HUES6 (cell line): ENCODE measurements at regions not wholly inside any gene's neighbourhood (a gene's known extent, or its start where the extent isn't known, plus 50 kb on each side); places are given as distances from the start of the nearest gene placed in this dataset.

Experiments used
- H3K27ac ChIP-seq: 2 replicates; pipeline ENCODE4 v1.7.0; 2013; ENCODE audit warnings: low read depth, mild to moderate bottlenecking, low read length, inconsistent platforms
- H3K27me3 ChIP-seq: 2 replicates; pipeline ENCODE4 v1.6.1; 2013; ENCODE audit warnings: low read length; ENCODE audit not compliant: control insufficient read depth, insufficient read depth
- H3K36me3 ChIP-seq: 2 replicates; pipeline ENCODE4 v1.6.1; 2013; ENCODE audit warnings: low read length; ENCODE audit not compliant: control insufficient read depth, insufficient read depth
- H3K4me1 ChIP-seq: 2 replicates; pipeline ENCODE4 v1.6.1; 2013; ENCODE audit warnings: low read length; ENCODE audit not compliant: control insufficient read depth, insufficient read depth
- H3K4me3 ChIP-seq: 2 replicates; pipeline ENCODE4 v1.5.1; 2013; ENCODE audit warnings: low read depth, low read length
- H3K9ac ChIP-seq: one replicate; pipeline ENCODE4 v1.6.1; 2013; ENCODE audit warnings: mild to moderate bottlenecking, low read length
- H3K9me3 ChIP-seq: 2 replicates; pipeline ENCODE4 v1.6.1; 2013; ENCODE audit warnings: low read depth, low read length; ENCODE audit not compliant: control insufficient read depth, insufficient read depth

DNA sequence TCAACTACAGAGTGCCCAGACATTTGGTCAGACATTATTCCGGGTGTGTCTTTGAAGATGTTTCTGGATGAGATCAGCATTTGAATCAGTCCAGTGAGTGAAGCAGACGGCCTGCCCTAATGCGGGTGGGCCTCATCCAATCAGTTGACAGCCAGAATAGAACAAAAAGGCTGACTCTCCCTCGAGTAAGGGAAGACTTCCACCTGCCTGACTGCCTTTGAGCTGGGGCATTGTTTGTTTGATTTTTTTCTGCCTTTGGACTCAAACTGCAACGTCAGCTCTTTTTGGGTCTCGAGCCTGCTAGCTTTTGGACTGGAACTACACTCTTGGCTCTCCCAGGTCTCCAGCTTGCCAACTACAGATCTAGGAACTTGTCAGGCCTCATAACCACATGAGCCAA lies 111.7 kb upstream of the AGAP1 start:
- Histone ChIP-seq H3K4me1 (peaks cover 12% of the 10 kb centered on the region), H3K27me3 (no peaks in the 10 kb centered on the region), H3K4me3 (no peak overlapping the region), H3K36me3 (no peaks in the 10 kb centered on the region), H3K9me3 (no peaks in the 10 kb centered on the region), H3K27ac (no peak overlapping the region), H3K9ac (no peak overlapping the region)

DNA sequence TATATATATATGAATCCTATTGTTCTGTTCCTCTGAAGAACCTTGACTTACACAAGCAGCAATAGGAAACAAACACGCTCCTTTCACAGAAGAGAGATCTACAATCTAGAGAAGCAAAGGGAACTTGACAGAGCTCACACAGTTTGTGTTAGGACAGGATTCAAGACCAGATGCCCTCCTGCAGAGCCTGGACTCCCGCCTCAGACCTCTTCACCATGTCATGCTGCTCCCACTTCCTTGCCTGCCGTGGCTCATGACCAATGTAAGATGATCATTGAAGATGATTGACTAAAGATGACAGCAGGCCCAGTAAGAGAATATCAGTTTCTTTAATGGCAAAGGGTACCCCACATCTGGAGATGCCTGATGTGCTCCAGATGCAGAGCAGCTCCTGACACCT lies 111.2 kb upstream of the AGAP1 start:
- H3K4me1 ChIP-seq: peaks cover 12% of the 10 kb centered on the region
- no peaks in the 10 kb centered on the region for H3K36me3 ChIP-seq
- H3K9ac ChIP-seq: no peak overlapping the region
- H3K4me3 ChIP-seq: no peak overlapping the region
- no peak overlapping the region for H3K27ac ChIP-seq
- no peaks in the 10 kb centered on the region for H3K9me3 ChIP-seq
- no peaks in the 10 kb centered on the region for H3K27me3 ChIP-seq

DNA sequence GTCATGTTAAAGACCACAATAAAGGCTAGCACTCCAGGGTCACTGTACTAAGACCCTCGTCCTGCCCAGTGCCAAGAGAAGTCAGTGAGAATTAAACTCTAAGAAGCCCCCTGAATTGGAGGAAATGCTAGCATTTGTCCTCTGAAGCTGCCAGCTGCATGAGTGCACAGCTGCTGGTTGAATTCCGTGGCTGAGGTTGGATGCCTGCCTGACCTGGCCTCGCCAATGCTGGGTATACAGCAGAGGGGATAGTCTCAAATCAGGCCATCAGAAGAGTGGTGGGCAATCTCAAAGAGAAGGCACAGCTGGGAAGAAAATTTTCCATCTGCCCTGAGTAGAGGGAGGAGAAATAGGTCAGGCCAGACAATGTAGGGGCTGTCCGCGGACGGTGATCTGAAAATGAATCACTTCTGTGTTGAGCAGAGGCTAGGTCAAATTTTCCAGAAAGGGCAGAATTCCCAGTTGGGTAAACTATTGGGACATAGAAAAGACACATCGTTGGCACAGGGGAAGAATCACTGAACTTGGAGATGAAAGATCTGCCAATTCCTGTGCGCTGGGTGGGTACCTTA lies 110.5 kb upstream of the AGAP1 start:
- no peak overlapping the region for H3K4me3 ChIP-seq
- H3K4me1 ChIP-seq: peaks cover 12% of the 10 kb centered on the region
- H3K36me3 ChIP-seq: no peaks in the 10 kb centered on the region
- H3K27me3 ChIP-seq: no peaks in the 10 kb centered on the region
- no peaks in the 10 kb centered on the region for H3K9me3 ChIP-seq
- H3K9ac ChIP-seq: no peak overlapping the region
- H3K27ac ChIP-seq: no peak overlapping the region

DNA sequence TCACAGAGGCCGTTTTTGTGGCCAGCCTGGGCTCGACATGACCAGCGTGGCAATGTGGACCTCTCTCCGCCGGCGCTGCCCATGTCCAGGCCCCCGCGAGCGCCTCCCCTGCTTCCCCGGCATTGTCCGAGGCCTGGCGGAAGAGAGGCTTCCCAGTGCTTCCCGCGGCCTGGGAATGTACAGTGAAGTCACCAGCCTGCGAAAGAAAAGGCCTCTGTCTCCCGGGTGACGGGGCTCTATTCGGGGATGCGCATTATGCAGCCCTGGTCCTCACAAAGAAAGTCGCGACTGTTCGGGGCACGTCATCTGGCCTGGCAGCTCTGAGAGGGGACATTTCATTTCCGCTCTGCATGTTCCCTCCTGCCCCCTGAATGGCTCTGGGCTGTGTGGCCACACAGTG lies 109.2 kb upstream of the AGAP1 start:
- Histone ChIP-seq H3K4me1 (peaks cover 12% of the 10 kb centered on the region), H3K36me3 (no peaks in the 10 kb centered on the region), H3K4me3 (no peak overlapping the region), H3K27me3 (no peaks in the 10 kb centered on the region), H3K9ac (no peak overlapping the region), H3K9me3 (no peaks in the 10 kb centered on the region), H3K27ac (no peak overlapping the region; the same call in 1 of the 2 replicates)

DNA sequence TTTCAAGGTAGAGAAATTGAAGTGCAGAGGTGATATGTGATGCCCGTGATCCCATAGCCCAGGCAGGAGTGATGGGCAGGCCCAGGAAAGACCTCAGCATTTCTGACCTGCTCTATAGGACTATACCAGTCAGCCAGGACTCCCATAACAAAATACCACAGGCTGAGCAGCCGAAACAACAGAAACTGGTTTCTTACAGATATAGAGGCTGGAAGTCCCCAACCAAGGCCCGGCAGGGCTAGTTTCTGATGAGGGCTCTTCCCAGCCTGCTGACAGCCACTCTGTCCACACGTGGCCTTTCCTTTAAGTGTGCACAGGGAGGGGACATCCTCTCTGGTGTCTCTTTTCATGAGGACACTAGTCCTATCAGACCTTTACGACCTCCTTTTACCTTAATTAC lies 104.2 kb upstream of the AGAP1 start:
- Histone ChIP-seq H3K9me3 (no peaks in the 10 kb centered on the region), H3K4me1 (peaks cover 6% of the 10 kb centered on the region), H3K27ac (no peak overlapping the region), H3K36me3 (no peaks in the 10 kb centered on the region), H3K9ac (no peak overlapping the region), H3K27me3 (no peaks in the 10 kb centered on the region; the same call in 1 of the 2 replicates), H3K4me3 (no peak overlapping the region)

DNA sequence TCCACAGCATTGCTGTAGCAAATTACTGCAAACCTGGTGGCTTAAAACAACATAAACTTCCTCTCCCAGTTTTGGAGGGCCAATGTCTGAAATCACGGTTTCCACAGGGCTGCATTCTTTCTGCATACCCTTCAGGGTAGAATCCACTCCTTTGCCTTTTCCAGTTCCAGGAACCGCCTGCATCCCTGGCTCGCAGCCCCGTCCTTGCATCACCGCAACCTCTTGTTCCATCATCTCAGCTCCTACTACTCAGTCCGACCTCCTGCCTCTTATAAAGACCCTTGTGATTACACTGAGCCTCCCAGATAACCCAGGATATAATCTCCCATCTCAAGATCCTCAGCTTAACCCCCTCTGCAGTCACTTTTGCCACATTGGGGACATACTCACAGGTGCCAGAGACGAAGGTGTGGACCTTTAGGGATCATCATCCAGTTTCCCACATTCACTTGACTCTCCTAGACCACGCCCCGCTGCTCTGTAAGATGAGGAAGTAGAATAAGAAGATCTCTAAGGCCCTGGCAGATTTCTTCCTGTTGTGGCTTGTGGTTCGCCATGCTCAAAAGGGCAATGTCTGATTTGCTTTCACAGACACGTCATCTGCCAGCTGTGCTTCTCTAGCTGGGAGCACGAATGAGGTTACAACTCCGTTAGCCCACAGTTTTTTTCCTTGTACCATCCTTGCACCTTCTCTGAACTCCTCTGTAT lies 103.6 kb upstream of the AGAP1 start:
- H3K4me1 ChIP-seq: 0 out of 2 replicates have a peak, but pooled peaks cover under 1% of the 10 kb centered on the region
- H3K9me3 ChIP-seq: no peaks in the 10 kb centered on the region
- H3K36me3 ChIP-seq: no peaks in the 10 kb centered on the region
- no peaks in the 10 kb centered on the region; the same call in 1 of the 2 replicates for H3K27me3 ChIP-seq
- H3K4me3 ChIP-seq: no peak overlapping the region
- no peak overlapping the region for H3K27ac ChIP-seq
- no peak overlapping the region for H3K9ac ChIP-seq

DNA sequence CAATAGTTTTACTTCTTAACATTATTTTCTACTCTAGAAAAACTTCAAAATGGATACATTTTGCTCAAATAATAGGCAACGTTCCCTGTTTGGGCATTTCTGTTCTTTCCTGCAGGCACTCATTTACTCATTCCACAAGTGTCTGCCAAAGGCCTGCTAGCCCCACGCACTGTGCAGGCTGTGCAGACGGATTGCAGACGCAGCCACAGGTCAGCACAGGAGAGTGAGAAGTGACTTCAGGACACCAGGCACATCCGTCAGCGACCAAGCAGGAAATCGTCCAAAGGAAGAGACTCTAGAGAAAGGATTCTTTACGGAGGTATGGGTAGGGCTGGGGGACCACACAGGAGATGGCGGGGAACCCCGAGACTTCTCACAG lies 103.0 kb upstream of the AGAP1 start:
- Histone ChIP-seq H3K36me3 (no peaks in the 10 kb centered on the region), H3K9ac (no peak overlapping the region), H3K9me3 (no peaks in the 10 kb centered on the region), H3K27me3 (no peaks in the 10 kb centered on the region; the same call in 1 of the 2 replicates), H3K4me1 (no peaks in the 10 kb centered on the region), H3K27ac (no peak overlapping the region), H3K4me3 (no peak overlapping the region)

DNA sequence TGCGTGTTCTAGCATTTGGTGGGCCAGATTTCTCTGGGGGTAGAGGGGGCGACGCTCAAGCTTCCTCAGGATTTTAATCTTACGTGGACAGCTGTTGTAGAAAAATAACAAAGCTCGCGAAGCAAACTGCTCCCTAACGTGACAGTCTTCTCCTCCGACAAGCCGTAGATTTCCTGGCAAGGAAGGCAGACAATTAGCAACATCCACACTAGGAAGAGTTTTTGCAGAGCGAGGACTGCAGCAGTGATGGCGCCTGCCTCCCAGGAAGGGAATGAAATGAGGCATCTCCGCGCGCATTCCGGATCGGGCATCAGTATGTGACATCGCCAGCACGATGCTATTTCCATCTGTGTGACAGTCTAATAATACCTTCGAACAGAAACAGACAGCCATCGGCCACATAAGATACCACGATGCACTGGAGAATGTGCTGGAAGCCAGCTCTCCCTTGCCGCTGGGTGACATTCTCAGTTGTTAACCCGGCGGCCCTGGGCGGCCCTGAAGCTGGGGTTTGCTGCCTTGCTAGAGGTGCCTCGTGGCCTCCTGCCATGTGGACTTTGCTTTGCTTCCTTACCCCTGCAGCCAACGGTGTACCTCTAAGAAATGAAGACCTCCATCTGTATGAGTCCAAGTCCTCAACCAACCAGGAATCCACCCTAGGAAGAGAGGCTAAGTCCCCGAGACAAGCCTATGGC lies 101.8 kb upstream of the AGAP1 start:
- Histone ChIP-seq H3K36me3 (no peaks in the 10 kb centered on the region), H3K27ac (no peak overlapping the region), H3K9me3 (no peaks in the 10 kb centered on the region), H3K27me3 (no peaks in the 10 kb centered on the region; the same call in 1 of the 2 replicates), H3K4me1 (no peaks in the 10 kb centered on the region), H3K4me3 (no peak overlapping the region), H3K9ac (no peak overlapping the region)

DNA sequence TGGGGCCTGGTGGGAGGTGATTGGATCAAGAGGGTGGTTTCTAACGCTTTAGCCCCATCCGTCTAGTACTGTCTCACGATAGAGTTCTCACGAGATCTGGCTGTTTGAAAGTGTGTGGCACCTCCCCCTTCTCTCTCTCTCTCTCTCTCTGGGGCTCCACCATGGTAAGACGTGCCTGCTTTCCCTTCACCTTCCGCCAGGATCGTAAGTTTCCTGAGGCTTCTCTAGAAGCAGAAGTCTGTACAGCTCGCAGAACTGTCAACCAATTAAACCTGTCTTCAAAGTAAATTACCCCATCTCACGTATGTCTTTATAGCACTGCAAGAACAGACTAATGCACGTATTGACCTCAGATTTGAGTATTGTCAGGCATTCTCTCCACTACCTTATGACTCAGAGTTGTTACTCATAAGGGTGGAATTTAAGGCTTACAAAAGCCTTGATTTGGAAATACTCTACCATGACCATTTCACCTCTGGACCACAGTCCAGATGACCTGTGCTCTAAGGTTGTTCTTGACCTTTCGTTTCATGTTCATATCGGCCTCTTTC lies 99.5 kb upstream of the AGAP1 start:
- H3K4me1 ChIP-seq: no peaks in the 10 kb centered on the region
- no peak overlapping the region for H3K4me3 ChIP-seq
- no peak overlapping the region for H3K9ac ChIP-seq
- no peak overlapping the region for H3K27ac ChIP-seq
- no peaks in the 10 kb centered on the region for H3K36me3 ChIP-seq
- H3K9me3 ChIP-seq: 0 out of 2 replicates have a peak, but pooled peaks cover 3% of the 10 kb centered on the region
- no peaks in the 10 kb centered on the region; the same call in 1 of the 2 replicates for H3K27me3 ChIP-seq

DNA sequence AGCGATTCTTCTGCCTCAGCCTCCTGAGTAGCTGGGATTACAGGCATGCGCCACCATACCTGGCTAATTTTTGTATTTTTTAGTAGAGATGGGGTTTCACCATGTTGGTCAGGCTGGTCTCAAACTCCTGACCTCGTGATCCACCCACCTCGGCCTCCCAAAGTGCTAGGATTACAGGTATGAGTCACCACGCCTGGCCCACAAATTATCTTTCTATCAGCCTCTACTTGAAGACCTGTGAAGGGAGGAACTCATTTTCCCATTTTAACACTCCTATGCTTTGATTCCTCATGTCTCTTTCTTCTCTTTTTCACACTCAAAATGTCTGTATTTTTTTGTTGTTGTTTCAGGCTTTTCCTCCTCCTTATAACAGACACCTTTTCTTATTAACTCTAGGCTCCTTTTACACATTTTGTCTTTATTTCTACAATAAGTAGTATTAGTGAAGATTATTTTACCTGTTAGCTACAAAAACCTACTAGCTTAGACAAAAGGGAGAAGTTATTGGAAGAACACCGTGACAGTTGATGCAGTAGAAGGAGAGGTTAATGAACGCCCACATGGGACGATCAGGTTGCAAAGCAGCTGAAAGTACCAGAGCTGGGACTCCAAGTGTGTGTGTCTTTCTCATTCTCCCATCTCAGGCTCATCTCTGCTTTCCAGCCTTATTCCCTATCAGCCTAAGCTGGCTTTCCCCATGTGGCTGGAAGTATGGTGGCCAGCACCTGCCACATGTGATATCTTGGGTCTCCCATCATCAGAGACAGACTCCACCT lies 97.6 kb upstream of the AGAP1 start:
- H3K4me3 ChIP-seq: no peak overlapping the region
- no peaks in the 10 kb centered on the region; the same call in 1 of the 2 replicates for H3K36me3 ChIP-seq
- no peaks in the 10 kb centered on the region; the same call in 1 of the 2 replicates for H3K27me3 ChIP-seq
- H3K9me3 ChIP-seq: peaks cover 18% of the 10 kb centered on the region
- H3K9ac ChIP-seq: no peak overlapping the region
- H3K4me1 ChIP-seq: no peaks in the 10 kb centered on the region
- no peak overlapping the region for H3K27ac ChIP-seq
